Head of caudate nucleus (tissue), 42 donors: ENCODE measurements at regions not wholly inside any gene's neighbourhood (a gene's known extent, or its start where the extent isn't known, plus 50 kb on each side); places are given as distances from the start of the nearest gene placed in this dataset.
A peak's percentile ranks its signal among the peaks of the same experiment; 100 is the strongest.

ENCODE experiments used
- DNase-seq, 42 donors: peaks; one replicate each; pipeline versions ENCODE4 v3.0.0 to v3.0.0-alpha.2; 2020 to 2021; ENCODE audit warnings: mixed read lengths in 7 of 42
- intact Hi-C: fragments of 100-400 bp; cut with DNase I; formaldehyde crosslinking; loops from one replicate; pipeline ENCODE4 v1.15.0; 2022

- intact Hi-C loops: no loop called here
- DNase-seq: no peak
Observed at GRCh38 chr2:117661619-117662018, 152.9 kb upstream of the DDX18 start.

GRCh38 chr2:117674172-117674571, 140.3 kb upstream of the DDX18 start:
- intact Hi-C loops: no loop called here

DNA sequence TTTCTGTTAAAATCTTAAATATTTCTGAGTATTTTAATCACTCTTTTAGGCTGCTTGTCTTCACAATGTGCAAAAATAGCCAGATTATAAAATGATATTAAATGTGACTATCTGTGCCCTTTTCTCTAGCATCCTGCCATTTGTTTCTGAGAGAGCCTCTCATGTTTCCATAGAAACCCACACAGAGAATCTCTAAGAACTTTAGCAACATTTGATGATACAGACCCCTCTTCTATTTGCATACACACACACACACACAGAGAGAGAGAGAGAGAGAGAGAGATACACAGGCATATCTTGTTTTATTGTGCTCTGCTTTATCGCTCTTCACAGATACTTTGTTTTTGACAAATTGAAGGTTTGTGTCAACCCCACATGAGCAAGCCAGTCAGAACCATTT, 134.5 kb upstream of the DDX18 start:
- no peak for DNase-seq
- intact Hi-C loops: no loop called here

More at GRCh38 chr2:117674172-117674571, 140.3 kb upstream of the DDX18 start:
- DNase-seq: no peak

DNA sequence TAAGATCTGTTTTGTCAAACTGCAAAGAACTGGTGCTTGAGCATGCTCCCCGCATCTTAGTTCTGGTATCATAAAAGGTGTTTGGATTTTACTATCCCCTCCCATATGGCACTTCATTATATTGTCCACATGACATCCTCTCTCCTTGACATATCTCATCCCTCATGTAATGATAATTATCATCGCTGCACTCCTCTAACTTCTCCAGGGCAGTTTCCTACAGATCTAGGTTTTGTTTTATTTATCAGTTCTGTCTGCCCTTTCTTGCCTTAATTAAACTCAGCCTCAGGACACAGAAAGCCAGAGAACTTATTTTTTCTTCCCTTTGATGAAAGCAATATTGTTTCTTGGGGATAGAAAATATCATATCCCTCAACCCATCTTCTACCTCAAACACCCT, 129.6 kb upstream of the DDX18 start:
- no peak for DNase-seq
- intact Hi-C loops: no loop called here

- DNase-seq: no peak
- intact Hi-C loops: no loop called here
Observed at GRCh38 chr2:117686699-117687098, 127.8 kb upstream of the DDX18 start.

- DNase-seq: no peak
- intact Hi-C loops: no loop called here
Observed at GRCh38 chr2:117691595-117691994, 122.9 kb upstream of the DDX18 start.

DNA sequence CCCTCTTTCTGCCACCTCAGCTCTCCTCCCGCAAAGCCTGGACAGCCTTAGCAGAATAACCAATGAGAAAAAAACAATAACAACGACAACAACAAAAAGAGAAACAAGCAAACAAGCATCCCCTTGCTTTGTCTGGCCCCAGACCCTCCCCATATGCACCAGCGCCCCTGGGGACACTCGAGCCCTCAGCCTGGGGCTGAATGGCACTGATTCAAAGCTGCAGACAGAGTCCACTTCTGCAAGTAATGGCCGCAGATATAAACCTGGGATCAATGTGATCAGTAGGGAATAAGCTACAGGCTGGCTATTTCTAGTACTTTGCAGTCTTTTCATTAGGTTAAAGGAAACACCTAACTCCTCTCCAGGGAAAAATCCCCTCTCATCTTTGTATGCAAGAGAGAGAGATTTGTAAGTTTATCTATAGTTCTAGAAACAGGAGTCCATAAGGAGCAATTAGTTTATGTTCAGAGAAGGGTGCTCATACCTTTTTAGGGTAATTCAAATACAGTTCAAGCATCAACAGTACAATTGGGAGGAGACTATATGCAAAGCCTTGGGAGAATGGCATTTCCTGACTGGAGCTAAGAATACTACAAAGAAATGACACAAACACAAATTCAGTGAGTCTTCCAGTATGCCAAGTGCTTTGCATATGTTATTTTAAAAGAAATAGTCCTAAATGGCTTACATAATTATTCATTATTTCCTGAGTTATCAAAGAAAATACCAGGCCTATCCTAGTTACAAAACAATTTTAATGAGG, 122.3 kb upstream of the DDX18 start:
- intact Hi-C loops: no loop called here
- no peak for DNase-seq

GRCh38 chr2:117693154-117693553, 121.3 kb upstream of the DDX18 start:
- DNase-seq: no peak
- intact Hi-C loops: no loop called here

DNA sequence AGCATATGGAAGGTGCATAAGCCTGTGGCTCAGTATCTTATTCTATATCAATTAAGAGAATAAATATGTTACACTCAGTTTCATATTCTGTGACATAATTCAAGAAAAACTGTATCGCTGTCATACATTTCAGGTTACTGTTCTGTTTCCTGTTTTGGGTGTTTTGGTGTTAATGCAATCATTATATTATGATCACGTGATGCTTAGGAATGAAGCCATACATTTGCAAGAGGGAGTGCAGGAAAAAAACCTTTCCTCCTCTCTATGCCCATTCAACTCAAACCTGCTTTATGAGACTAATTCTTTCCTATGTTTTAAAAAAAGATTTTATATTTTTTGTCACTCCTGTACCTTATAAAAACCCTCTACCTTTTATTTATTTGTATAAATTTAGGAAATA, 120.8 kb upstream of the DDX18 start:
- DNase-seq: no peak
- intact Hi-C loops: no loop called here

GRCh38 chr2:117698287-117698686, 116.2 kb upstream of the DDX18 start:
- DNase-seq: no peak
- intact Hi-C loops: no loop called here

GRCh38 chr2:117698819-117699218, 115.7 kb upstream of the DDX18 start:
- intact Hi-C loops: no loop called here
- no peak for DNase-seq

DNA sequence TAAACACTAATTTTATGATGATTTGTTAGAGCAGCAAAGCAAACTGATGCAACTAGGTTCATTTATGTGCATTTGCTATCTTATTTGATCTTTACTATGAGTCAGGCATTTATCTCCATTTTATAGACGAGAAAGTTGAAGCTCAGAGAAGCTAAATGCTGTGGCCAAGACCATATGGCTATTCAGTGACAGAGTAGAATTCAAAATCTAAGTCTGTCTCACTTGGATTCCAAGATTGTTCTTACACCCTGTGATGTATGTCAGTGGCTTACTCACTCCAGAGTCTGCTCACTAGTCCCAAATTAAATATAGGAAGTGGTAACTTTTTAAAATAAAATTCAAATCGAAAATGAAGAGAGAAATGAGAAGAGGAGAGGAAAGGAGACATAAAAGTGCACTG, 114.0 kb upstream of the DDX18 start:
- intact Hi-C loops: no loop called here
- no peak for DNase-seq

DNA sequence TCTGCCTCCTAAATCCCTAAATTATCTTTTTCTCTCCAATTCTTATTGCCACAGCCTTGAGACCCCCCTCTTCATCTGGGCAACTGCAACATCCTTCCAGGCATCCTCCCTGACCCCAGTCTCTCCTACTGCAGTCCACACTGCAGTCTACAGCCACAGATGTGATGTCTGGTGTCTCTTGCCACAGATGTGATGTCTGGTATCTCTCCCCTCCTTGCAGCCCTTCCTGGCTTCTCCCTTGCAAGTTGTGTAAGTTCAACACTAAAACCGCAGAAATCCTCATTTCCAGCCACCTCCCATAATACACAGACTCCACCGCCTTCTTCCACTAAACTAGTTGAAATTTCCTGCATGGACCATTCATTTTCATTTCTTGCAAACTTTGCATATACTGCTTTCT, 113.1 kb upstream of the DDX18 start:
- DNase-seq: no peak
- intact Hi-C loops: no loop called here

GRCh38 chr2:117702098-117702497, 112.4 kb upstream of the DDX18 start:
- DNase-seq: no peak
- intact Hi-C loops: no loop called here

- no peak for DNase-seq
- intact Hi-C loops: no loop called here
Observed at GRCh38 chr2:117703858-117704257, 110.6 kb upstream of the DDX18 start.

DNA sequence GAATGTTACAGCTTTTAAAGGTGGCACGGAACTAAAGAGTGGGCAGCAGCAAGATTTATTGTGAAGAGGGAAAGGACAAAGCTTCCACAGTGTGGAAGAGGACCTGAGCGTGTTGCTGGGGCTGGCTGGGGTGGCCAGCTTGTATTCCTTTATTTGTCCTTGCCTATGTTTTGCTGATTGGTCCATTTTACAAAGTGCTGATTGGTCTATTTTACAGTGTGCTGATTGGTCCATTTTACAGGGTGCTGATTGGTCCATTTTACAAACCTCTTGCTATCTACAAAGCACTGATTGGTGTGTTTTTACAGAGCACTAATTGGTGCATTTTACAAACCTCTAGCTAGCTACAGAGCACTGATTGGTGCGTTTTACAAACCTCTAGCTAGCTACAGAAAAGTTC, 109.7 kb upstream of the DDX18 start:
- intact Hi-C loops: no loop called here

DNA sequence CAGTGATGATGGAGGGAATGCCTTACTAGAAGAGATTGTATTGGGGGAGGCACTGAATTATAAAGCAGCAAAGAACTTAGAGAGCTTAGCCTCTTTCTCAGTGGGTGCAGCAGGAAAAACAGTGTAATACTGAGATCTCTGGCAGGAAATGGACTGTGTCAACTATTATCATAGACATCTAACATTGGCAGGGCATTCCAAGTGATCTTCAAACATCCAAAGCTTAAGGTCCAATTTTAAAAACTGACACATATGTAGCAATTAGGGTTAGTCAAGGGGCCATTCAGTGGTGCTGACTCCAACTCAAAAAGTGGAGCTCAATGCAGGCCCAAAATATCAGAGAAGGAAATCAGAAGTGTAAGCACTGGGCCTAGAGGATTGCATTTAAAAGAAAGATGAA, 106.6 kb upstream of the DDX18 start:
- intact Hi-C loops: no loop called here
- no peak for DNase-seq

More for the DNA sequence above, 109.7 kb upstream of the DDX18 start:
- no peak for DNase-seq

GRCh38 chr2:117712684-117713083, 101.8 kb upstream of the DDX18 start:
- intact Hi-C loops: no loop called here
- peak in 1 of 42 donors; percentile 13 for DNase-seq

DNA sequence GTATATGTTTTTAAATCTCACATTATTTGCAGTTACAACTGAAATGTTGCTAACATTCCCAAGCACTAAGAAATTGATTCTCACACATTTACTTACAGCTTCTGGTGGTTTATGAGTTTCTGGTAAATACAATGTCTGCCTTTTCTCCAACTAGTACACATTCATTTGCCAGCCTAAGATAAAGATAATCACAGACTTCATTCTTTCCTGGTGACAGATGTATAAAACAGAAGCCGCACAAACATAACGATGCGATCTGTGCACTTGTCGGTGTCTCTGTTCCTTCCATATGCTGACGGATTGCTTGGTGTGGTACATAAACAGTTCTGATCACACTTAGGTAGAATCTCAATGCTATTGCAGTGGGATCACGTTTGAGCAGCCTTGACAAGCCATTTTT, 100.4 kb upstream of the DDX18 start:
- DNase-seq: no peak
- intact Hi-C loops: no loop called here

- DNase-seq: peak in 40 of 42 donors; percentile 8 to 83 (median 54)
- intact Hi-C loops: no loop called here
Observed at GRCh38 chr2:117714745-117715417, 99.6 kb upstream of the DDX18 start.

DNA sequence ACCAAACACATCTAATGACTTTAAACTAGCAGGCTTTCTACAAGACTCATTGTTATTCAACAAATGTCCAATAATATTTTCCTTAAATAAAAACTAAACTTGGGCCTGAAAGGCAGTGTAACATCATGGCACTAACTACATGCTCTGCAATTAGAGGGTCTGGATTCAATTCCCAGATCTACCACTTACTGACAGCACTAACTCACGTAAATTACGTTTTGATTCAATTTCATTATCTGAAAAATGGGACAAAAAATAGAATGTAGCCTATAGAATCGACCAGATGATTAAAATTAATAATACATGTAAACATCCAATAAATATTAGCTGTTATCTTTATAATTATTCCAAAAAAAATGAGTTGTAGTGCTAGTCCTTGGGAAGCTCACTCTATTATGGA, 98.0 kb upstream of the DDX18 start:
- no peak for DNase-seq
- intact Hi-C loops: no loop called here
